ENCODE measurements at regions not wholly inside any gene's neighbourhood (a gene's known extent, or its start where the extent isn't known, plus 50 kb on each side); places are given as distances from the start of the nearest gene placed in this dataset.
A peak's percentile ranks its signal among the peaks of the same experiment; 100 is the strongest.

DNA sequence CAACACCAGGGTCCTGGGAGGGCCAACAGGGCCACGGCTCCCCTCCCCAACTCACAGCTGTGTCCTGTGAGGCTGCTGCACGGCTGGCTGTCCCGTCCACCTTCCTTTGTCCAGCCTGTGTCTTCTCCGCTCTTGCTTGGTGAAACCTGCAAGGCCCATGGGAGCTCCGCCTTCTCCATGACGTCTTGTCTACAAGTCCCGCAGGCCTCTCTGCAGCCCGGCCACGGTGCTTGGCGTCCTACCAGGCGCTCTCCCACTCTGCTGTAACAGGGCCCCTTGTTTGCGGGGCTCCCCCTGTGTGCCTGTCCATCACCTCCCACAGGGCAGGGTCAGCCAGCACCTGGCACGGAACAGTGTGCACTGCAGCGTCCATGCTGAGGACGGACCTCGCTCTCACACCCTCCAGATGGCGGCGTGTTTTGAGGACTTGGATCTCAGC lies 866.8 kb downstream of the TBC1D22A start:
- no peak overlapping the region for H3K9ac ChIP-seq (ENCODE audit: insufficient read depth, low read depth, low read length)
- no peaks in the 10 kb centered on the region for H4K20me1 ChIP-seq (ENCODE audit: insufficient read depth, low read length)
- no peaks in the 10 kb centered on the region for H3K4me1 ChIP-seq (ENCODE audit: insufficient read depth, low read length)
- no peak for FAIRE-seq
- DNase-seq (ENCODE audit: low spot score) = no peak
- no peak overlapping the region for H3K4me2 ChIP-seq (ENCODE audit: low read depth, low read length)
- intact Hi-C loops (cut with micrococcal nuclease; ENCODE audit: unreplicated experiment) (no loop called here), in situ Hi-C loops (cut with HindIII; ENCODE audit: extremely low pct_ligation_motif_present, low pct_unique_long_range_greater_than_20kb) (loop anchor here (10.0 kb wide), 1 partner anchor 866 kb away; no protein-coding TSS in a partner anchor)
- no peak overlapping the region for H2AFZ ChIP-seq (ENCODE audit: low read length)
- no peak for ATAC-seq
- ChIA-PET POLR2A (no interaction called here), CTCF (ENCODE audit: low intra/inter-chr PET ratio, low total read pairs) (no interaction called here)
- 47% methylated on average over 6 of the region's 18 CpGs for WGBS (ENCODE audit: low lambda C conversion rate)
- peaks cover 11 to 36% of the 10 kb centered on the region in 2 experiments; a peak in 4 of 5 replicates for H3K27me3 ChIP-seq (ENCODE audit: control insufficient read depth in 1 of 2, insufficient read depth in 2 of 2, low read length in 2 of 2)
- no peaks in the 10 kb centered on the region for H3K36me3 ChIP-seq (replicated peaks in 1 of 2; ENCODE audit: control insufficient read depth in 1 of 2, insufficient read depth in 2 of 2, low read length in 2 of 2)
- no peak overlapping the region for H3K4me3 ChIP-seq (replicated peaks in 1 of 3; ENCODE audit: insufficient read depth in 1 of 3, low read depth in 2 of 3, low read length in 3 of 3)
- H3K79me2 ChIP-seq (ENCODE audit: insufficient read depth, low read length) = no peaks in the 10 kb centered on the region
- TF ChIP-seq, protein P1, sequence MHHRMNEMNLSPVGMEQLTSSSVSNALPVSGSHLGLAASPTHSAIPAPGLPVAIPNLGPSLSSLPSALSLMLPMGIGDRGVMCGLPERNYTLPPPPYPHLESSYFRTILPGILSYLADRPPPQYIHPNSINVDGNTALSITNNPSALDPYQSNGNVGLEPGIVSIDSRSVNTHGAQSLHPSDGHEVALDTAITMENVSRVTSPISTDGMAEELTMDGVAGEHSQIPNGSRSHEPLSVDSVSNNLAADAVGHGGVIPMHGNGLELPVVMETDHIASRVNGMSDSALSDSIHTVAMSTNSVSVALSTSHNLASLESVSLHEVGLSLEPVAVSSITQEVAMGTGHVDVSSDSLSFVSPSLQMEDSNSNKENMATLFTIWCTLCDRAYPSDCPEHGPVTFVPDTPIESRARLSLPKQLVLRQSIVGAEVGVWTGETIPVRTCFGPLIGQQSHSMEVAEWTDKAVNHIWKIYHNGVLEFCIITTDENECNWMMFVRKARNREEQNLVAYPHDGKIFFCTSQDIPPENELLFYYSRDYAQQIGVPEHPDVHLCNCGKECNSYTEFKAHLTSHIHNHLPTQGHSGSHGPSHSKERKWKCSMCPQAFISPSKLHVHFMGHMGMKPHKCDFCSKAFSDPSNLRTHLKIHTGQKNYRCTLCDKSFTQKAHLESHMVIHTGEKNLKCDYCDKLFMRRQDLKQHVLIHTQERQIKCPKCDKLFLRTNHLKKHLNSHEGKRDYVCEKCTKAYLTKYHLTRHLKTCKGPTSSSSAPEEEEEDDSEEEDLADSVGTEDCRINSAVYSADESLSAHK (CRISPR knock-in tag; IDR thresholded peaks at IDR 0.05; ENCODE audit: borderline replicate concordance) = no peak
- no TSS peak for BruUV-seq (replicated peaks)
- H3K27ac ChIP-seq (ENCODE audit: extremely low read length, insufficient read depth, low read length) = no peak overlapping the region
- H3K9me3 ChIP-seq (ENCODE audit: low read length) = no peaks in the 10 kb centered on the region

DNA sequence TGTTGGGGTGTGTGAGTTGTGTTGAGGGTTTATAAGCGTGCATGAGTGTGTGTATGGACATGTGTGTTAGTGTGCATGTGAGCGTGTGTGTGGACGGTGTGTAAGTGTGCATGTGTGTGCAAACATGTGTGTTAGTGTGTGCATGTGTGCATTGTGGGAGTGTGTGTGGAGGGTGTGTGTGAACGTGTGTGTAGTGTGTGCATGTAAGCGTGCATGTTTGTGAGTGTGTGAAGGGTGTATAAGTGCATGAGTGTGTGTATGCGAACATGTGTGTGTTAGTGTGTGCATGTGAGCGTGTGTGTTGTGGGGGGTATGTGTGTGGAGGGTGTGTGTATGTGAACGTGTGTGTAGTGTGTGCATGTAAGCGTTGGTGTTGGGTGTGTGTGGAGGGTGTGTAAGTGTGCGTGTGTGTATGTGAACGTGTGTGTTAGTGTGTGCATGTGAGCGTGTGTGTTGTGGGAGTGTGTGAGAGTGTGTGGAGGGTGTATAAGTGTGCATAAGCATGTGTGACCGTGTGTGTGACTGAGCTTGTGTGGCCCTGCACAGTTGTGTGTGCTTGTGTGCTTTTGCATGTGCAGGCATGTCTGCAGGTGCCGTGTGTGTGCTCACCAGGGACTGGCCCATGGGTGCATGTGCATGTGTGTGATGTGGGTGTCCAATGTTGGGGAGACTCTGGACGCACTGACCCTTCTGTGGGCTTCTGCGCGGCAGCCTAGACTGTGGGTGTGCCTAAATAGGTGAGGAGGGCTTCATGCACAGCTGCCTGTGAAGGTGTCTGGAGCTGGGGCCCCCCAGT lies 866.2 kb downstream of the TBC1D22A start:
- H3K9ac ChIP-seq (ENCODE audit: insufficient read depth, low read depth, low read length) = no peak overlapping the region
- H3K4me1 ChIP-seq (ENCODE audit: insufficient read depth, low read length) = no peaks in the 10 kb centered on the region
- H4K20me1 ChIP-seq (ENCODE audit: insufficient read depth, low read length) = no peaks in the 10 kb centered on the region
- no peak overlapping the region for H3K4me2 ChIP-seq (ENCODE audit: low read depth, low read length)
- peaks cover 11 to 36% of the 10 kb centered on the region in 2 experiments; a peak in 4 of 5 replicates for H3K27me3 ChIP-seq (ENCODE audit: control insufficient read depth in 1 of 2, insufficient read depth in 2 of 2, low read length in 2 of 2)
- H3K27ac ChIP-seq (ENCODE audit: extremely low read length, insufficient read depth, low read length) = no peak overlapping the region
- ATAC-seq = no peak
- 64% methylated on average over 13 of the region's 17 CpGs for WGBS (ENCODE audit: low lambda C conversion rate)
- no peaks in the 10 kb centered on the region for H3K36me3 ChIP-seq (replicated peaks in 1 of 2; ENCODE audit: control insufficient read depth in 1 of 2, insufficient read depth in 2 of 2, low read length in 2 of 2)
- CTCF ChIA-PET (ENCODE audit: low intra/inter-chr PET ratio, low total read pairs) = no interaction called here
- POLR2A ChIA-PET = no interaction called here
- H2AFZ ChIP-seq (ENCODE audit: low read length) = no peak overlapping the region
- intact Hi-C loops (cut with micrococcal nuclease; ENCODE audit: unreplicated experiment) (no loop called here), in situ Hi-C loops (cut with HindIII; ENCODE audit: extremely low pct_ligation_motif_present, low pct_unique_long_range_greater_than_20kb) (loop anchor here (10.0 kb wide), 1 partner anchor 866 kb away; no protein-coding TSS in a partner anchor)
- no peak overlapping the region for H3K4me3 ChIP-seq (replicated peaks in 1 of 3; ENCODE audit: insufficient read depth in 1 of 3, low read depth in 2 of 3, low read length in 3 of 3)
- DNase-seq (ENCODE audit: low spot score) = no peak
- FAIRE-seq = no peak
- H3K9me3 ChIP-seq (ENCODE audit: low read length) = no peaks in the 10 kb centered on the region
- no TSS peak for BruUV-seq (replicated peaks)
- H3K79me2 ChIP-seq (ENCODE audit: insufficient read depth, low read length) = no peaks in the 10 kb centered on the region
- TF ChIP-seq, protein P2, sequence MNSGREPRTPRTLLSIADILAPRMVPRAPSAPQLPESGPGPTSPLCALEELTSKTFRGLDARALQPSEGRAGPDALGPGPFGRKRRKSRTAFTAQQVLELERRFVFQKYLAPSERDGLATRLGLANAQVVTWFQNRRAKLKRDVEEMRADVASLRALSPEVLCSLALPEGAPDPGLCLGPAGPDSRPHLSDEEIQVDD (CRISPR knock-in tag; IDR thresholded peaks at IDR 0.05; ENCODE audit: borderline replicate concordance) = no peak
- TF ChIP-seq ZNF331 (CRISPR knock-in tag; IDR thresholded peaks at IDR 0.05) (no peak), ZNF205 (CRISPR knock-in tag; IDR thresholded peaks at IDR 0.05) (no peak), TCF7 (IDR thresholded peaks at IDR 0.05; ENCODE audit: low read depth) (no peak), ZNF282 (IDR thresholded peaks at IDR 0.05; ENCODE audit: partially characterized antibody) (peak; percentile 72), ZNF589 (CRISPR knock-in tag; conservative IDR thresholded peaks at IDR 0.05) (no peak), RAD51 (IDR thresholded peaks at IDR 0.05; ENCODE audit: borderline replicate concordance) (0 out of 2 replicates have a peak, but pooled peaks have one; percentile 10), FOXP1 (IDR thresholded peaks at IDR 0.05) (peak; percentile 27; the same call in 1 of the 2 replicates), FOXP1 (CRISPR knock-in tag; IDR thresholded peaks at IDR 0.05) (no peak), FOXA1 (IDR thresholded peaks at IDR 0.05) (0 out of 2 replicates have a peak, but pooled peaks have one; percentile 22), FOXA1 (CRISPR knock-in tag; IDR thresholded peaks at IDR 0.05) (no peak), NFRKB (IDR thresholded peaks at IDR 0.05) (0 out of 2 replicates have a peak, but pooled peaks have one; percentile 27), KDM2A (CRISPR knock-in tag; IDR thresholded peaks at IDR 0.05; ENCODE audit: borderline replicate concordance, low read depth) (no peak), ZNF484 (CRISPR knock-in tag; IDR thresholded peaks at IDR 0.05; ENCODE audit: borderline replicate concordance, low read depth) (no peak)
- TF ChIP-seq, protein P3, sequence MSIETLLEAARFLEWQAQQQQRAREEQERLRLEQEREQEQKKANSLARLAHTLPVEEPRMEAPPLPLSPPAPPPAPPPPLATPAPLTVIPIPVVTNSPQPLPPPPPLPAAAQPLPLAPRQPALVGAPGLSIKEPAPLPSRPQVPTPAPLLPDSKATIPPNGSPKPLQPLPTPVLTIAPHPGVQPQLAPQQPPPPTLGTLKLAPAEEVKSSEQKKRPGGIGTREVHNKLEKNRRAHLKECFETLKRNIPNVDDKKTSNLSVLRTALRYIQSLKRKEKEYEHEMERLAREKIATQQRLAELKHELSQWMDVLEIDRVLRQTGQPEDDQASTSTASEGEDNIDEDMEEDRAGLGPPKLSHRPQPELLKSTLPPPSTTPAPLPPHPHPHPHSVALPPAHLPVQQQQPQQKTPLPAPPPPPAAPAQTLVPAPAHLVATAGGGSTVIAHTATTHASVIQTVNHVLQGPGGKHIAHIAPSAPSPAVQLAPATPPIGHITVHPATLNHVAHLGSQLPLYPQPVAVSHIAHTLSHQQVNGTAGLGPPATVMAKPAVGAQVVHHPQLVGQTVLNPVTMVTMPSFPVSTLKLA (IDR thresholded peaks at IDR 0.05) = peak; percentile 67

Measured in HepG2 (cell line).